NCI-H146 (cell line): ENCODE measurements at regions not wholly inside any gene's neighbourhood (a gene's known extent, or its start where the extent isn't known, plus 50 kb on each side); places are given as distances from the start of the nearest gene placed in this dataset.
"Not testable (repeated sequence)": the region's sequence is repeated elsewhere in the genome, so short reads cannot be mapped to it uniquely, and the experiment has no call there.

Experiments
- DNase-seq: peaks from one replicate; lab custom pipeline; 2025; lab: John Stamatoyannopoulos, UW

GRCh38 chr13:38283346-38283745 lies 66.3 kb upstream of the UFM1 start:
- DNase-seq = no peak

GRCh38 chr13:38265132-38265497 lies 84.5 kb upstream of the UFM1 start:
- DNase-seq = no peak

GRCh38 chr13:38264363-38265131 lies 85.1 kb upstream of the UFM1 start:
- DNase-seq = peak; percentile 25

GRCh38 chr13:38262211-38262610 lies 87.4 kb upstream of the UFM1 start:
- DNase-seq = no peak

GRCh38 chr13:38255600-38255999 lies 94.1 kb upstream of the UFM1 start:
- no peak for DNase-seq

GRCh38 chr13:38239874-38240273 lies 109.8 kb upstream of the UFM1 start:
- no peak for DNase-seq

- no peak for DNase-seq
Measured at GRCh38 chr13:38228322-38228721, 121.3 kb upstream of the UFM1 start.

GRCh38 chr13:38226496-38226895 lies 123.2 kb upstream of the UFM1 start:
- DNase-seq = no peak

GRCh38 chr13:38223089-38223488 lies 126.6 kb upstream of the UFM1 start:
- peak; percentile 18 for DNase-seq

- not testable (repeated sequence) for DNase-seq
Measured at GRCh38 chr13:38221120-38221519, 128.5 kb upstream of the UFM1 start.

- no peak for DNase-seq
Measured at GRCh38 chr13:38216181-38216580, 133.5 kb upstream of the UFM1 start.

GRCh38 chr13:38213314-38213713 lies 136.3 kb upstream of the UFM1 start:
- no peak for DNase-seq

- no peak for DNase-seq
Measured at GRCh38 chr13:38210928-38211596, 138.6 kb upstream of the UFM1 start.

GRCh38 chr13:38204556-38204955 lies 145.1 kb upstream of the UFM1 start:
- DNase-seq = no peak

GRCh38 chr13:38202740-38203139 lies 146.9 kb upstream of the UFM1 start:
- no peak for DNase-seq

- no peak for DNase-seq
Measured at GRCh38 chr13:38191016-38191415, 158.6 kb upstream of the UFM1 start.

GRCh38 chr13:38180670-38181069 lies 169.0 kb upstream of the UFM1 start:
- DNase-seq = no peak

- DNase-seq = no peak
Measured at GRCh38 chr13:38180126-38180525, 169.5 kb upstream of the UFM1 start.

- DNase-seq = no peak
Measured at GRCh38 chr13:38176664-38177063, 173.0 kb upstream of the UFM1 start.

GRCh38 chr13:38173403-38173802 lies 176.2 kb upstream of the UFM1 start:
- DNase-seq = no peak

GRCh38 chr13:38167164-38167822 lies 182.4 kb upstream of the UFM1 start:
- no peak for DNase-seq

GRCh38 chr13:38166116-38166515 lies 183.5 kb upstream of the UFM1 start:
- DNase-seq = no peak

GRCh38 chr13:38160131-38160530 lies 189.5 kb upstream of the UFM1 start:
- no peak for DNase-seq
